CD4-positive, alpha-beta T cell treated with Interleukin-1 beta for 1 hour (primary cell): ENCODE measurements at regions not wholly inside any gene's neighbourhood (a gene's known extent, or its start where the extent isn't known, plus 50 kb on each side); places are given as distances from the start of the nearest gene placed in this dataset.

Experiments used
- DNase-seq, 2 donors: peaks; one replicate each; pipeline ENCODE4 v3.0.0-alpha.2; 2020 to 2022

DNA sequence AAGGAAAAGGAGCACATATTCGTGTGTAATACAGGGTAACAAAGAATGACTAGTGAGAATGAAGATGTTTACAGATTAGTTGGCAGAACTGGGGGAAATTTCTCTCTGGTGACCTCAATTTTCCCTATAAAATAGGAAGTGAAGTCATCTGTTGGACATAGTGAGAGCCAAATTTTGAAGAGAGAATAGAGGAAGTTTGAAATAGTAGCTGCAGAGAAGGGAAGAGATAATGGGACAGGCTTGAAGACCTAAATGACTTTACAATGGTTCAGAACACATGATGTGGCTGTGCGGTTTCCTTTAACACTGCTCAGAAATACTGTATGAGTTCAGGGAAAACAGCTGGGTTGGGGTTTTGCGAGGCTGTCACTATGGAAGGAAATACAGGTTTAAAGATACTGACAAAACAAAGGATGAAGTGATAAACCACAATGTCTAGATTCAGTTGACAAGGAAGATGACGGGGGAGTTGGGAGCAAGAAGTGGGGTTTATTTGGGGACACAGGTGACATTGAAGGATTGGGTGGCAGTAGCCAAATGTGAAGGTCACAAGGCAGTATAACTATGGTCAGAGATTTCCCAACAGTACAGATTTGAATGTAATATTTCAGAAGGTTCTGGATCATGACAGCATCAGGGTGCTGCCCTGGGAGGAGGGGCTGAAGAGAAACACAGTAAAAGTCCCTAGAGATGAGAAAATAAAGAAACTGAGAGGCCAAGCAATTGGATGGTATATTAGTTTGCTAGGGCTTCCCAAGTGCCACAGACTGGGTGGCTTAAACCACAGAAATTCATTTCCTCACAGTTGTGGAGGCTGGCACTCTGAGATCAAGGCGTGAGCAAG lies 82.6 kb upstream of the TANK start:
- peak; percentile 58 to 68 for DNase-seq

DNA sequence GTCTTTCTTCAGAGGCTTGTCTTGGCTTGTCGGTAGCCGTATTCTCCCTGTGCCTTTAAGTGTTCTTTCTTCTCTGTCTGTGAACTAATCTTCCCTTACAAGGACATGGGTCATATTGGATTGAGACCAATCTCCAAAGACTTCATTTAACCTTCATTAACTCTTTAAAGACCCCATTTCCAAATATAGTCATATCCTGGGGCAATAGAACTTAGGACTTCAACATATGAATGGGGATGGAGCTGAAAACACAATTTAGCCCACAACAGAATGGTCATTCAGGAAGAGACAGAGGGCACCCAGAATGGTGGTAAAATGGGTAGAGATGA lies 82.1 kb upstream of the TANK start:
- no peak for DNase-seq

DNA sequence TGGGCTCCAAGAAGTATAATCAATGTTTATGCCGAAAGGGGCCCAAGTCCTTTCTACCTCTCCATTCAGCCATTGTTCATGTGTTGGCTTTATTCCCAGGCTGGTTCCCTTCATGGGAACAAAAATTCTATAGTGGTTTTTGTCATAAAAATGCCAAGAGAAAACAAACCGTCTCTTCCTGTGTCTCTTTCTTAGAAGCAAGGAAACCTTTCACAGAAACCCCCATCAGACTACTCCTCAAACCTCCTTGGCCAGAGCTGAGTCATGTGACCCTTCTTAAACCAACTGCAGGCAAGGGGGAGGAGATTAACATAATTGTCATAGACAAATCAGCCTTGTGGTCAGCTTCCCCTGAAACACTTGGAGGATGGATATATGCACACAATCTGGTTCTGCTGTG lies 75.1 kb upstream of the TANK start:
- DNase-seq, result no peak

GRCh38 chr2:161088658-161089350 lies 71.4 kb upstream of the TANK start:
- DNase-seq, result no peak

GRCh38 chr2:161090411-161090810 lies 69.8 kb upstream of the TANK start:
- DNase-seq, result peak; percentile 27

DNA sequence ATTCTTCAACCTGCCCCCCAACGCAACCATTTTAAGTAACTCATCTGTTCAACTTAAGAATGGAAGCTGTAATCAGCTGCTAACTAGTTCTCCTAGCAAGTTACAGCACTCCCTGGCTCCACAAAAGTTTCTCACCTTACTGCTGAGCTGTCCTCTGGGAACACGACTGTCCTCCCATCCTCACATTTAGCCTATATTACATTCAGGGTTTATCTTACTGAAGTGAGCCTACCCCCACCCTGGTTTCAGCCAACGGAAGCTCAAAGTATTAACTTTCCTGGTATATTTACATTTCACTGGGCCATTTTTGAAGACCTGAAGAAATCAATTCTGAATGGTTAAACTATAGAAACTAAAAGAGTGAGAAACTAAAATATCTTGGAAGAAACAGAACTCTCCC lies 64.9 kb upstream of the TANK start:
- no peak for DNase-seq

GRCh38 chr2:161096336-161096735 lies 63.9 kb upstream of the TANK start:
- no peak for DNase-seq

DNA sequence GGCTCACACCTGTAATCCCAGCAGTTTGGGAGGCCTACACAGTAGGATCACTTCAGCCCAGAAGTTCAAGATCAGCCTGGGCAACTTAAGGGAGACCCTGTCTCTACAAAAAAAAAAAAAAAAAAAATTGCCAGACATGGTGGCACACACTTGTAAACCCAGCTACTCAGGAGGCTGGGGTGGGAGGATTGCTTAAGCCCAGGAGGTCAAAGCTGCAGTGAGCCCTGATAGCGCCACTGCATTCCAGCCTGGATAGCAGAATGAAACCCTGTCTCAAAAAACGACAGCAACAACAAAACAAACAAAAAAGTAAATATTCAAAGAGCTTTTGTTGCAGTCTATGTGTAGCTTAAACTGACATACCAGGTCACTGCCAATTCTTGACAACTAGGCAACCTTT lies 63.1 kb upstream of the TANK start:
- DNase-seq, result no peak

GRCh38 chr2:161100211-161100895 lies 59.9 kb upstream of the TANK start:
- no peak for DNase-seq

DNA sequence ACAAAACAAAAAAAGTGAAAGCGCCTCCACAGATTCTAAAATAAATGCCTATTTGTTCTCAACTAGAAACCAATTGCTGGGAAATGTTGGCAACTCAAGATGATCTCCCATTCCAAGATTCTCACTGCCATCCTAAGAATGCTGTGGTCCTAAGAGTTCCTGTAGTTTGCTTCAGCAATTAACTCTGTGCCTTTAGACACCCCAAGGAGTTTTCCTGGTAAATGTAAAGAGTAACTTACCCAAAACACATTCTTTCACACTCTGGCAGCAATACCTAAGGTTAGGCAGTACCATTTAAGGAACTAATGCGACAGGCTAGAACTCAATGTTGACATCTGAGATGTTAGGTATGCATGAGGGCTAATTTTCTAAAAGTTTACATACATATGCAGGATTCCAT lies 58.8 kb upstream of the TANK start:
- no peak for DNase-seq

DNA sequence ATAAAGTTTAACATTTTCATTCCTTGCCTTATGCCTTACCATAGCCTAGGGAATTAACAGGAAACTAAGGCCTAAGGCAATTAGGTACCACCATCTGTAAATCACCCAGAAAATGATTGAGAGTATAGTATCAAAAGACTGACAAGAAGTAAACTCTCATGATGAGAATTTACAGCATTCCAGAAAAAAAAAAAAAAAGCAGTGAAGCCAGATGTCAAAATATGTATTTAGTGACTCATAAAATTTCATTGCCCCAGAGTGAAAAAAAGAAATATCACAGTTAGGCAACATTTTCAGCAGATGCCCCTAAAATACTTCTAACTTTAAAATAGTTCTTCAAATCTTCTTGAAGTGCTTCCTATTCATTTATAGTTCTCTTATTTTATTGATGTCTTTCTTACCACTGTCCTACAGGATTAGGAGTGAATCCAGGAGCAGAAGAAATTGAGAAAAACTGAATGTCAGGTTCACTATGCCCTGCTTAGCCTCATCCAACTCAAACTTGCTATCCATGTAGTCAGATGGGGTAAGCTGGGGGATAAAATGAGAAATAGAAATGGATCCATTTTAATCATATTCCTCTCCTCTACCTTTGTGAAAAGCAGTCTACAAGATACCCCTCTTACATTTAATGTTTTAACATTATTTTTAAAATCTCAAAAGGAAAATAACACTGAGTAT lies 57.3 kb upstream of the TANK start:
- no peak for DNase-seq

DNA sequence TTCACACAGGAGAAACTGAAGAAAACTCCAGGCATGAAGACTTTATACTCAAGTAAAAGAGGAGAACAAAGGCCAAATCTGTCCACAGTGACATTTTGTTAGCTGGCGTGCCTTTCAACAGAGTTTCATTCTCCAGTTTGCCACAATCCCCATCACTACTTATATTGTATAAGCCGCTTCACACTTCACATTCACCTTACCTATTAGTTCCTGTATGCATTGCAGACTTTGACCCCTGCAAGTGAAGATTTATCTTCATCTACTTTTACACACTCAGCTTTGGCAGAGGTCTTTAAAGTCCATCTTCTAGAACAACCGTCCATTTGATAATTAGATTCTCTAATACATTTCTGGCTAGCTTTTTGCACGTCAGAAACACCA lies 56.8 kb upstream of the TANK start:
- no peak for DNase-seq

DNA sequence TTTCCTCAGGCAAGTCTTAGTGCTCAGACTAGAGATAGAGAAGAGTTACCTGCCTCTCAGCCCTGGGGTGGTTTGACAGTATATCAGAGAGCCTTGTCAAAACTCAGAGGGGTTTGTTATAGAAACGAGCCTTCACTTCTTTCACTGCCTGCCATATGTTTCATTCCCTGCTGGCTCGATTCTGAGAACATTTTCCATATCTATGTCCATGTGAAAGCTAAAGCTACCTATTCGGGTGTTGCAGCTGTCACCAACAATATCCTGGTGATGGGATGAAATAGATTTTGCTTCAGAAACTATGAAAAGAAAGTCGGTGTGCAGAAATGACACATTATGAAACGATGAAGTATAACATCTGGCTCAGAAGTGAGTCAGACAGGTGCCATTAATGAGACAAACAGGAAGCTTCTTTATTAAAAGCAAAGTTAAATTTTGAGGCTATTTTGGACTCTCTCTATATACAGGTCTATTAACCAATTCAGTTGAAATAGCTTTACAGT lies 56.1 kb upstream of the TANK start:
- no peak for DNase-seq

GRCh38 chr2:161107265-161107664 lies 53.0 kb upstream of the TANK start:
- DNase-seq, result no peak
